GM18951 (cell line): ENCODE measurements at regions not wholly inside any gene's neighbourhood (a gene's known extent, or its start where the extent isn't known, plus 50 kb on each side); places are given as distances from the start of the nearest gene placed in this dataset.

Source experiments
- POLR2A ChIP-seq: IDR thresholded peaks from 4 replicates; pipeline ENCODE4 v1.6.1; 2011; ENCODE audit warnings: mild to moderate bottlenecking; ENCODE audit not compliant: insufficient read length, insufficient read depth; ENCODE audit errors: extremely low read depth
- in situ Hi-C: fragments of 300-500 bp; cut with MboI; formaldehyde crosslinking; loops from one replicate; pipeline ENCODE4 v1.12.0; 2022; ENCODE audit warnings: low sequenced_read_pairs, mixed read lengths, inconsistent platforms; ENCODE audit not compliant: unreplicated experiment

GRCh38 chr3:151974067-151974466 is 100.6 kb downstream of the SUCNR1 start:
- in situ Hi-C loops = no loop called here
- no peak for TF ChIP-seq POLR2A

GRCh38 chr3:151976211-151977050 is 103.0 kb downstream of the SUCNR1 start:
- TF ChIP-seq POLR2A = no peak
- in situ Hi-C loops = no loop called here

- no peak for TF ChIP-seq POLR2A
- in situ Hi-C loops = no loop called here
Measured at GRCh38 chr3:151979906-151980305, 106.5 kb downstream of the SUCNR1 start.

GRCh38 chr3:151983538-151983937 is 110.1 kb downstream of the SUCNR1 start:
- in situ Hi-C loops = no loop called here
- TF ChIP-seq POLR2A = no peak

GRCh38 chr3:151985787-151986430 is 112.5 kb downstream of the SUCNR1 start:
- in situ Hi-C loops = no loop called here
- no peak for TF ChIP-seq POLR2A

GRCh38 chr3:151987893-151988292 is 114.5 kb downstream of the SUCNR1 start:
- in situ Hi-C loops = no loop called here
- no peak for TF ChIP-seq POLR2A

GRCh38 chr3:151989621-151990020 is 116.2 kb downstream of the SUCNR1 start:
- no peak for TF ChIP-seq POLR2A
- in situ Hi-C loops = no loop called here

GRCh38 chr3:151990696-151991376 is 117.4 kb downstream of the SUCNR1 start:
- no peak for TF ChIP-seq POLR2A
- in situ Hi-C loops = no loop called here

GRCh38 chr3:151992326-151993041 is 119.0 kb downstream of the SUCNR1 start:
- in situ Hi-C loops = no loop called here

GRCh38 chr3:151995091-151995490 is 121.6 kb downstream of the SUCNR1 start:
- no peak for TF ChIP-seq POLR2A
- in situ Hi-C loops = no loop called here

More at GRCh38 chr3:151992326-151993041, 119.0 kb downstream of the SUCNR1 start:
- TF ChIP-seq POLR2A = no peak

- in situ Hi-C loops = no loop called here
- no peak for TF ChIP-seq POLR2A
Measured at GRCh38 chr3:151998744-151999143, 125.3 kb downstream of the SUCNR1 start.

GRCh38 chr3:151999936-152000335 is 126.5 kb downstream of the SUCNR1 start:
- no peak for TF ChIP-seq POLR2A
- in situ Hi-C loops = no loop called here
